Thyroid gland (tissue), 4 donors: ENCODE measurements at regions not wholly inside any gene's neighbourhood (a gene's known extent, or its start where the extent isn't known, plus 50 kb on each side); places are given as distances from the start of the nearest gene placed in this dataset.

Source experiments
- CTCF ChIP-seq, 6 experiments: fragments of 200-600 bp in 3 of 6; fragments of 450-650 bp in 3 of 6; sonication (generic) in 3 of 6; IDR thresholded peaks; one replicate each; pipeline ENCODE4 v1.5.1; 2016 to 2019; ENCODE audit warnings: antibody characterized with exemption in 6 of 6, mild to moderate bottlenecking in 2 of 6, inconsistent platforms in 1 of 6, moderate library complexity in 1 of 6
- POLR2A ChIP-seq, 2 donors: fragments of 450-650 bp; IDR thresholded peaks; one replicate each; pipeline ENCODE4 v1.6.1; 2017; ENCODE audit warnings: antibody characterized with exemption in 2 of 2, mild to moderate bottlenecking in 2 of 2, moderate library complexity in 1 of 2

- TF ChIP-seq CTCF (IDR thresholded peaks at IDR 0.05) (no peak), POLR2A (IDR thresholded peaks at IDR 0.05) (no peak)
These were observed 697.5 kb downstream of the GBE1 start for GRCh38 chr3:81063896-81064295.
